ENCODE measurements at regions not wholly inside any gene's neighbourhood (a gene's known extent, or its start where the extent isn't known, plus 50 kb on each side); places are given as distances from the start of the nearest gene placed in this dataset.
A peak's percentile ranks its signal among the peaks of the same experiment; 100 is the strongest.
"Not testable (repeated sequence)": the region's sequence is repeated elsewhere in the genome, so short reads cannot be mapped to it uniquely, and the experiment has no call there.

- no peak for DNase-seq
These were observed 207.3 kb upstream of the ADO start for GRCh38 chr10:62597226-62597625.

DNA sequence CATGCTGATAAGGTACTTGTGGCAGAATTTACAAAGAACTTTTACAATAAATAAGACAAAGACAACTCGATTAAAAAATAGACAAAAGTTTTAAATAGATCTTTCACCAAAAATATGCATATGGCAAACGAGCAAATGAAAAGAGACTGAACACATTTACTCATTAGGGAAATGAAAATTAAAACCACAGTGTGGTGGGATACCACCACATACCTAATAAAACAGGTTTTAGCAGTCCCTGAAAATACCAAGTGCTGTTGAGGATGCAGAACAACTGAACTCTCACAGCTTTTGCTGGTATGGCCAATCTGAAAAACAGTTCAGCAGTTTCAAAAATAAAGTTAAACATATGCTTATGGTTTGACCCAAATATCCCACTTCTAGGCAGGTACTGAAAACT lies 205.4 kb upstream of the ADO start:
- no peak for DNase-seq

DNA sequence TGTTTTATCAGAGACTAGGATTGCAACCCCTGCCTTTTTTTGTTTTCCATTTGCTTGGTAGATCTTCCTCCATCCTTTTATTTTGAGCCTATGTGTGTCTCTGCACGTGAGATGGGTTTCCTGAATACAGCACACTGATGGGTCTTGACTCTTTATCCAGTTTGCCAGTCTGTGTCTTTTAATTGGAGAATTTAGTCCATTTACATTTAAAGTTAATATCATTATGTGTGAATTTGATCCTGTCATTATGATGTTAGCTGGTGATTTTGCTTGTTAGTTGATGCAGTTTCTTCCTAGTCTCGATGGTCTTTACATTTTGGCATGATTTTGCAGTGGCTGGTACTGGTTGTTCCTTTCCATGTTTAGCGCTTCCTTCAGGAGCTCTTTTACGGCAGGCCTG lies 198.0 kb upstream of the ADO start:
- not testable (repeated sequence) for DNase-seq

- not testable (repeated sequence) for DNase-seq
These were observed 196.2 kb upstream of the ADO start for GRCh38 chr10:62608189-62608875.

GRCh38 chr10:62610649-62611229 lies 193.8 kb upstream of the ADO start:
- DNase-seq, result peak; percentile 81 to 82

DNA sequence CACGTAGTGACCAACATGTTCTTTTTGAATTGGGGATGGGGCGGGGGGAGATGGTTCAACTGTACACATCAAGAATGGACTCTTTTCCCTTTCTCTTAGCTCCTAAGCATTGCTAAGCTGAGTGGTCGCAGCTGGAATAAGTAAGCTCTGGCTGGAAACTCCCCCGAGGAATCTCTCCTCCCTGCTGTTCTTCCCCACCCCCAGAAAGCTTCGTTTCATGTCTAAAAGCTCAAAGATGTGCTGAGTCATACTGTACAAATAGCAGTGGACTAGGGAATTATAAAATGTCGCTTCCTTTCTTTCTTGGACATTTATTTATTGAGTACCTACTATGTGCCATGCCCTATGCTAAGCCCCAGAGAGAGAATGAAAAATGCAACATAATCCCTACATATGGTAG lies 191.1 kb upstream of the ADO start:
- no peak for DNase-seq

DNA sequence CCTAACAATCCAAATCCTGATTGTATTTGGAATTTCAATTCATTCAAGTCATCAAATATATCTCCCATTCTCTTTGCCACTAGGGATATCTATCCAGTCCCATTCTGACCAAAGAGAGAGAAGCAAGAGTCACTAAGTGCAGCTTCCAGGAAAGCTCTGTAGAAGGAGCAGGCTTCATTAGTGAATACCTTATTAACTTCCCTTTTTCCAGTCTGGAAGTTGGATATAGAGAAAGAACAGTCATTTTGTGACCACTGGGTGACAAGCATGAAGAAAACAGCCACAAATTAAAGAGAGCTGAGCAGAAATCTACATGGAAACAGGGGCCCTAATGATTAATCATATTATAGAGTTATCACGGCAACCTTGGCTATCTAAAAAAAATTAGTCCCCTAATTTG lies 190.7 kb upstream of the ADO start:
- no peak for DNase-seq

GRCh38 chr10:62614389-62615157 lies 189.9 kb upstream of the ADO start:
- DNase-seq, result peak; percentile 17 to 30

GRCh38 chr10:62616885-62617590 lies 187.5 kb upstream of the ADO start:
- DNase-seq, result no peak

GRCh38 chr10:62617652-62618051 lies 186.9 kb upstream of the ADO start:
- no peak for DNase-seq

- no peak for DNase-seq
These were observed 186.5 kb upstream of the ADO start for GRCh38 chr10:62618054-62618453.

DNA sequence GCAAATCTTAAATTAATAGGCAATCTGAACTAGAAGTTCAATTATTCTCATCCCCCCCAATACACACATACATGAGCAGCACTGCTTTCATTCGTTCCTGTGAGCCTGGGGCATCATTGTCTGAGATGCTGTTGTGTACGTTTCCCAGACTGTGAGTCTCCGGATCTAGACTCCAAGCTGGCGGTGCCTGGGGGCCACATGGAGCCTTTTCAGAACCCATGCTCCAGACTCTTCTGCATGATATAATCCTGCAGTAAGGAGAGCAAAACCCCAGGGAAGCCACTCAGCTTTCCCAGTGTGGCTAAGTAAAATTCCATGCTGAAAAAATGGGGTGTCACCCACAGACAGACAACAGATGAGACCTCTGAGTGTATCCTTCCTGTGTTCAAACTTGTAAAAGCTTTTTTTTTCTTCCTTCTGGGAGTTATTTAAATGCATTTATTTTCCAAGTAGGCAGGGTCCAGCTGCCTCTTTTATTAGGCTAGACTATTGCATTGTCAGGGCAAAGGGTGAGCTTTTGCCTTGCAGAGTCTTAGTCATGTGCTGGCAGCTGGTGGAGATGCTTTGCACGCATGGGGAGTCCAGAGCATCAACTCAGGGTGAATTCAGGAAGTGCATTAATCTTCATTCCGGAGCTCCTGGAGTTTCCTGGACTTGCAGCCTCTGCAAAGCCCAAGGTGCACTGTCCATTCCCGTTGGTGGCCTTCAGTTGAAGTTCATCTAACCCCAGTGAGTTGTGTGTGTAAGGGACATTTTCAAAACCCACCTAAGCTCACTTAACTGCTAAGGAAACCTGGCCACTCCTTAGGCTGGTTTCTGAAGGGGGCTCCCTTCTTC lies 185.7 kb upstream of the ADO start:
- DNase-seq, result peak in 1 of 2 donors; percentile 68

GRCh38 chr10:62619413-62619738 lies 185.1 kb upstream of the ADO start:
- DNase-seq, result no peak

DNA sequence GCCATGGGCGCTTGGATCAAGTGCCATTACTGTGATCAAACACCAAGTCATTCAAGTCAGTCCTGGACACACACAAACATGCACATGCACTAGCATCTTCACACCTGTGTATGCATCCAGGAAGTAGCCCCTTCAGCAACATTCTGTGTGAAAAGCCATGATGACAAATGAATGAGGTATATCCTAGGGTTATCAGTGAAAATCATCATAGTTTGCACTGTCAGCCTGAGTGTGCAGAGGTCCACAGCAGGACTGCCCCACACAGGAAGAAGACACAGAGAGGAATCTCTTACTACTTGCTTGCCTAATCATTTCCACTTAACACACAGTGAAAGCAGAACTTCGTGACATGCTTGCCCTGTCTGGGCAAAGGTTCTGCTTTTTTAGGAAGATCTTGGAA lies 184.0 kb upstream of the ADO start:
- peak in 1 of 2 donors; percentile 53 for DNase-seq

DNA sequence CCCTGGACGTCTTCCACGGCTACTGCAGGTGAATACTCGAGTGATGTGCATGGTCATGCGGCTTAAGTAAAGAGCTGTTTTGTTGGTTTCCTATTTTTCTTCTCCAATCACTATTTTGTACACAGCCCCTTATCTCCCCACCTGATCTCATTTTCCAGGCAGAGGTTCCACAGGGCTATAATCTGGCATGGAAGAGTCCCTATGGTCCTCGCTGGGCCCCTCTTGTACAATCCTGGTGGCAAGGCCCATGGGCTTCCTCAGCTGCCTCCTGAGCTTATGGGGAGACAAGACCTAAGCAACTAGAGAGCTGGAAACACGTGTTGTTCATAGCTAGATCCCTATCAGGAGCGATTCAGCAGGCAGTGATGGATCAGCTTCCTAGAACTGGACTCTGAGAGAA lies 181.3 kb upstream of the ADO start:
- no peak for DNase-seq

GRCh38 chr10:62625484-62625883 lies 179.0 kb upstream of the ADO start:
- DNase-seq, result no peak

DNA sequence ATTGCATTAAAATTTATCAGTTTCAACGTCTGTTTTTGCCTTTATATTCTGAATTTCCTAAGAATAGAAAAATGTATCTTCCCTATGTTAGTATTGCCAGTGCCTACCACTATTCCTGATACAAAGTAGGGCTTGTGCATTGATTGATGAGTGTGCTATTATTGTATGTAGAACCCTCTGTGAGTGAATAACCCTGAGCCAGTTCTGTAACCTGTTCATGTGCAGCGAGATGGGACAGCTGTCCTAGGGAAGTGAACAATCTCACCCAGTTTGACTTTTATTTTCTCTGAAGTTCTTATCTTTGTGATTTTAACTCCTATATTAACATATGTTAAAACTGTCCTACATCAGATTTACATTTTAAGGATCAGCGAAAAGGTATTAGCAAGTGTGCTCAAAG lies 178.4 kb upstream of the ADO start:
- no peak for DNase-seq

- no peak for DNase-seq
These were observed 177.7 kb upstream of the ADO start for GRCh38 chr10:62626817-62627216.

GRCh38 chr10:62627983-62628382 lies 176.5 kb upstream of the ADO start:
- DNase-seq, result no peak

DNA sequence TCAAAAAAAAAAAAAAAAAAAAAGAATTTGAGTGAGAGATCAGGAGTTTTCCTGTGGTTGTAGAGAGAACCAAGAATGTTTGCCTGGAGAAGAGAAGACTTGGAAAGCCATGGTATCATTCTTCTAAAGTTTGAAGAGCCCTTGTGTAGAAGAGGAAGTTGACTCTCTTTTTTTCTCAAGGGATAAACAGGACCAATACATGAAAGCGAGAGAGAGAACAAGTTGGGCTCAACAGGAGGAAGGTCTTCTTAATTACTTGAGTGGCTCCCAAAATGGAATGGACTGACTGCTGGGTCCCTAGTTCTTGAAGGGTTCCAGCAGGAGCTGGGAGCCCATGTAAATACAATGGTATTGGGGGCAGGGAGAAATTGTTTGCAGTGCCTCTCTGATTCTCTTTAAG lies 173.3 kb upstream of the ADO start:
- no peak for DNase-seq

GRCh38 chr10:62632071-62632809 lies 172.3 kb upstream of the ADO start:
- DNase-seq, result peak; percentile 73 to 80

DNA sequence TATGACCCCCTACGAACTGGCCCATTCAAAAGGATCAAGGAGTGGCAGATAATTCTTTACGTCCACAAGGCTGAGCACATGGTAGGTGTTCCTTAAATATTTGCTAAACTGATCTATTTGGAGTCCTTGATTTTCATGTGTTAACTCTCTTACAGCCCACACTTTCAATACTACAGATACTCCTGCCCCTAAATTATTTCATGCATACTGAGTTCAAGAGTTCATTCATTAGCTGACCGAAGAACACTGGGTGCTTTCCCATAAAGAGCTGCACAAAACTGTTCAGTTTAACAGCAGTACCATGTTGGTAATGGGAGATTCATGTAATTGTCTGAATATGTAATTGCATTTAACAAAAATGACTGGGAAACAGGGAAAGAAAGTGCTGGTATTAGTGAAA lies 170.5 kb upstream of the ADO start:
- DNase-seq, result no peak
